ENCODE measurements at regions not wholly inside any gene's neighbourhood (a gene's known extent, or its start where the extent isn't known, plus 50 kb on each side); places are given as distances from the start of the nearest gene placed in this dataset.

DNA sequence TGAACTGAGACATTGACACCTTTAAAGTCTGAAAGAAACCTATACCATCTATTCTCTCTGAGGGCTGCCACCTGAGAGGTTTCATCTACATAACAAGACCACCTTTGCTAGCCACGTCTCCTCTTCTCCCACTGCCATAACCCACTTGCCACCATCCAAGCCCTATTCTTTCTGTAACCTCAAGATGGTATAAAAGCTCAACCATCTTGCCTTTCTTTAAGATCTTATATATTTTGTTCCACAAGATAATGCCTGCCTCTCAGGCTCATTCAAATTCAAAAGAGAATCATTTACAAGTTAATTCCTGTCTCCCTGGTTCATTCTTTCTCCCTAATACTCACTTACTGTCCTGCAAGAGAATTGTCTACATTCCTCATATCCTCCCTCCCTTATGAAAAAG lies 192.5 kb downstream of the OTOR start:
- Histone ChIP-seq H3K36me3 (ENCODE audit: low read depth) (no peaks in the 10 kb centered on the region), H3K9me3 (ENCODE audit: severe bottlenecking) (no peaks in the 10 kb centered on the region), H3K27ac (ENCODE audit: poor library complexity, severe bottlenecking) (no peak overlapping the region), H3K4me1 (ENCODE audit: insufficient read depth, poor library complexity, severe bottlenecking) (no peaks in the 10 kb centered on the region), H3K4me3 (ENCODE audit: severe bottlenecking) (no peak overlapping the region), H3K27me3 (ENCODE audit: insufficient read depth, poor library complexity, severe bottlenecking) (no peaks in the 10 kb centered on the region)
- TF ChIP-seq, protein P1, sequence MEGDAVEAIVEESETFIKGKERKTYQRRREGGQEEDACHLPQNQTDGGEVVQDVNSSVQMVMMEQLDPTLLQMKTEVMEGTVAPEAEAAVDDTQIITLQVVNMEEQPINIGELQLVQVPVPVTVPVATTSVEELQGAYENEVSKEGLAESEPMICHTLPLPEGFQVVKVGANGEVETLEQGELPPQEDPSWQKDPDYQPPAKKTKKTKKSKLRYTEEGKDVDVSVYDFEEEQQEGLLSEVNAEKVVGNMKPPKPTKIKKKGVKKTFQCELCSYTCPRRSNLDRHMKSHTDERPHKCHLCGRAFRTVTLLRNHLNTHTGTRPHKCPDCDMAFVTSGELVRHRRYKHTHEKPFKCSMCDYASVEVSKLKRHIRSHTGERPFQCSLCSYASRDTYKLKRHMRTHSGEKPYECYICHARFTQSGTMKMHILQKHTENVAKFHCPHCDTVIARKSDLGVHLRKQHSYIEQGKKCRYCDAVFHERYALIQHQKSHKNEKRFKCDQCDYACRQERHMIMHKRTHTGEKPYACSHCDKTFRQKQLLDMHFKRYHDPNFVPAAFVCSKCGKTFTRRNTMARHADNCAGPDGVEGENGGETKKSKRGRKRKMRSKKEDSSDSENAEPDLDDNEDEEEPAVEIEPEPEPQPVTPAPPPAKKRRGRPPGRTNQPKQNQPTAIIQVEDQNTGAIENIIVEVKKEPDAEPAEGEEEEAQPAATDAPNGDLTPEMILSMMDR (IDR thresholded peaks at IDR 0.05; ENCODE audit: poor library complexity, severe bottlenecking) = no peak
- ATAC-seq (ENCODE audit: low read depth) (no peak), DNase-seq (ENCODE audit: low spot score) (no peak)

DNA sequence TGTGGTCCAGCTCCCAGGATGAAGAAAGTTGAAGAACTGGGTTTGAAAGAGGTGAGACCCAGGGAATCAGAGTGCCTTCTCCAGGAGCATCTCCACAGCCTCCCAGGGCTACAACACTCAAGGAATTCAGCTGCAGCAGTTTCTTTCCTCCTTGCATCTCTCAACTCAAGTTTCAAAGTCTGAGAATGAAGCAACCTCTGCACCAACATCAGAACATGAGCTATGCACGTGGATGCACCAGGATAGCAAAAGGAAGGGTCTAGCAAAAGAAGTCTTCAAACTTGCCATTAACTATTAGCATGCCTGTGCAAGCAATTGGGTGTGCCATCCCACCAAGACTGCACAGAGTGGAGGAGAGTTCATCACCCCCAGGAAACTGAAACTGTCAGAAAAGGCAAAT lies 193.9 kb downstream of the OTOR start:
- H3K27me3 ChIP-seq (ENCODE audit: insufficient read depth, poor library complexity, severe bottlenecking) = no peaks in the 10 kb centered on the region
- H3K4me1 ChIP-seq (ENCODE audit: insufficient read depth, poor library complexity, severe bottlenecking) = no peaks in the 10 kb centered on the region
- no peak overlapping the region for H3K4me3 ChIP-seq (ENCODE audit: severe bottlenecking)
- DNase-seq (ENCODE audit: low spot score) (no peak), ATAC-seq (ENCODE audit: low read depth) (no peak)
- no peaks in the 10 kb centered on the region for H3K36me3 ChIP-seq (ENCODE audit: low read depth)
- TF ChIP-seq, protein P1 (IDR thresholded peaks at IDR 0.05; ENCODE audit: poor library complexity, severe bottlenecking) = no peak
- H3K9me3 ChIP-seq (ENCODE audit: severe bottlenecking) = no peaks in the 10 kb centered on the region
- H3K27ac ChIP-seq (ENCODE audit: poor library complexity, severe bottlenecking) = no peak overlapping the region

- Histone ChIP-seq H3K36me3 (ENCODE audit: low read depth) (no peaks in the 10 kb centered on the region), H3K4me3 (ENCODE audit: severe bottlenecking) (no peak overlapping the region), H3K9me3 (ENCODE audit: severe bottlenecking) (no peaks in the 10 kb centered on the region), H3K27ac (ENCODE audit: poor library complexity, severe bottlenecking) (no peak overlapping the region), H3K4me1 (ENCODE audit: insufficient read depth, poor library complexity, severe bottlenecking) (no peaks in the 10 kb centered on the region), H3K27me3 (ENCODE audit: insufficient read depth, poor library complexity, severe bottlenecking) (no peaks in the 10 kb centered on the region)
- ATAC-seq (ENCODE audit: low read depth) (no peak), DNase-seq (ENCODE audit: low spot score) (no peak)
- TF ChIP-seq, protein P1 (IDR thresholded peaks at IDR 0.05; ENCODE audit: poor library complexity, severe bottlenecking) = no peak
These were observed 194.6 kb downstream of the OTOR start for GRCh38 chr20:16942756-16943155.

DNA sequence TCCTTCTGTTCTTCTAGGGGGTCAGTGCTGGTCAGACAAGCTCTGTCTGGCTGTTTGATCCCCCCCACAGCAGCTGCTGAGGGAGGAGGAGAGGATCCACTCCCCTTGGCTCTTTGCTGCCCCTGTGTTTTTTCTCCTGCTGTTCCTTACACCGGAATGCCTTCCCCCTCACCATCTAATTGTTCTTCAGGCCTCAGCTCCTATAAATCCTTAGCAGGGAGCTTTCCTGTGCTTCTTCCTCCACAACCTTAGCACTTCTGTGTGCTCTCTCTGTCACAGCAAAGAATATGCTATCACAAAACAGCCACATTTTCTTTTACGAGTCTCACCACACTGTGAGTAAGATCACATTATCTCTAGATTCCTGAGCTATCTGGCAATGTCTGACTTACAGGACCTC lies 196.6 kb downstream of the OTOR start:
- TF ChIP-seq, protein P1 (IDR thresholded peaks at IDR 0.05; ENCODE audit: poor library complexity, severe bottlenecking) = no peak
- H3K4me3 ChIP-seq (ENCODE audit: severe bottlenecking) = no peak overlapping the region
- ATAC-seq (ENCODE audit: low read depth) = no peak
- H3K9me3 ChIP-seq (ENCODE audit: severe bottlenecking) = no peaks in the 10 kb centered on the region
- no peaks in the 10 kb centered on the region for H3K27me3 ChIP-seq (ENCODE audit: insufficient read depth, poor library complexity, severe bottlenecking)
- no peaks in the 10 kb centered on the region for H3K4me1 ChIP-seq (ENCODE audit: insufficient read depth, poor library complexity, severe bottlenecking)
- no peaks in the 10 kb centered on the region for H3K36me3 ChIP-seq (ENCODE audit: low read depth)
- no peak overlapping the region for H3K27ac ChIP-seq (ENCODE audit: poor library complexity, severe bottlenecking)
- DNase-seq (ENCODE audit: low spot score) = no peak

GRCh38 chr20:16945619-16946018 lies 197.5 kb downstream of the OTOR start:
- H3K27ac ChIP-seq (ENCODE audit: poor library complexity, severe bottlenecking) = no peak overlapping the region
- ATAC-seq (ENCODE audit: low read depth) = no peak
- no peaks in the 10 kb centered on the region for H3K36me3 ChIP-seq (ENCODE audit: low read depth)
- no peak for DNase-seq (ENCODE audit: low spot score)
- H3K9me3 ChIP-seq (ENCODE audit: severe bottlenecking) = no peaks in the 10 kb centered on the region
- no peaks in the 10 kb centered on the region for H3K4me1 ChIP-seq (ENCODE audit: insufficient read depth, poor library complexity, severe bottlenecking)
- TF ChIP-seq, protein P1 (IDR thresholded peaks at IDR 0.05; ENCODE audit: poor library complexity, severe bottlenecking) = no peak
- H3K4me3 ChIP-seq (ENCODE audit: severe bottlenecking) = no peak overlapping the region
- H3K27me3 ChIP-seq (ENCODE audit: insufficient read depth, poor library complexity, severe bottlenecking) = peaks cover 3% of the 10 kb centered on the region
